Peyer's patch (tissue), 4 donors: ENCODE measurements at regions not wholly inside any gene's neighbourhood (a gene's known extent, or its start where the extent isn't known, plus 50 kb on each side); places are given as distances from the start of the nearest gene placed in this dataset.

Experiments
- CTCF ChIP-seq, 6 experiments: fragments of 450-650 bp in 4 of 6; fragments of 200-600 bp in 2 of 6; sonication (generic) in 1 of 6; IDR thresholded peaks; one replicate each; pipeline ENCODE4 v1.5.1; 2017 to 2019; ENCODE audit warnings: antibody characterized with exemption in 6 of 6, mild to moderate bottlenecking in 3 of 6, moderate library complexity in 1 of 6
- POLR2A ChIP-seq, 2 donors: fragments of 450-650 bp; IDR thresholded peaks; one replicate each; pipeline ENCODE4 v1.5.1; 2017; ENCODE audit warnings: antibody characterized with exemption in 2 of 2, mild to moderate bottlenecking in 2 of 2, moderate library complexity in 2 of 2

DNA sequence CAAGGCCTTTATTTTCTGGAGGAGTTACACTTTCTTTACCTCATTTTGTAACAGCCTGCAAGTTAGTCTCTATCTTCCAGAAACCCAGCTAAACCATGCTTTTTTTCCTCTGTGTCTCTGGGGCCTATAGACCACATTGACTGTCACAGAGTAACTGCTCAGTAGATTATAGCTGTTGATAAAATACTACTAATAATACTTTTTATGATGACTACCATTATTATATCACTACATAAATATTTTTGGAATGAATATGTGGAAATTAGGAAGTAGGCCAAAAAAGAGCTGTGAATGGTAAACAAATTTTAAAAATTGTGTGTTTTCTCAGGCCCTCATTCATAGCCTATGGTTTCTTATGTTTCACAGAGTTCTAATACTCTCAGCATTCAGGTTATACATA is 233.1 kb upstream of the USP24 start:
- TF ChIP-seq CTCF (IDR thresholded peaks at IDR 0.05): no peak
- no peak for TF ChIP-seq POLR2A (IDR thresholded peaks at IDR 0.05)
